WI38 (cell line): ENCODE measurements at regions not wholly inside any gene's neighbourhood (a gene's known extent, or its start where the extent isn't known, plus 50 kb on each side); places are given as distances from the start of the nearest gene placed in this dataset.
"Not testable (repeated sequence)": the region's sequence is repeated elsewhere in the genome, so short reads cannot be mapped to it uniquely, and the experiment has no call there.

Experiments
- H3K4me3 ChIP-seq: 2 replicates; pipeline ENCODE4 v1.5.1; 2011; ENCODE audit warnings: low read depth, mild to moderate bottlenecking, control low read depth, low read length
- TF ChIP-seq, protein P1 (sequence below): IDR thresholded peaks from 2 replicates; pipeline ENCODE4 v1.5.1; 2012; ENCODE audit warnings: low read depth, mild to moderate bottlenecking, control low read depth, low read length

GRCh38 chr2:155513248-155513647 is 814.8 kb downstream of the KCNJ3 start:
- H3K4me3 ChIP-seq: no peak overlapping the region
- TF ChIP-seq, protein P1, sequence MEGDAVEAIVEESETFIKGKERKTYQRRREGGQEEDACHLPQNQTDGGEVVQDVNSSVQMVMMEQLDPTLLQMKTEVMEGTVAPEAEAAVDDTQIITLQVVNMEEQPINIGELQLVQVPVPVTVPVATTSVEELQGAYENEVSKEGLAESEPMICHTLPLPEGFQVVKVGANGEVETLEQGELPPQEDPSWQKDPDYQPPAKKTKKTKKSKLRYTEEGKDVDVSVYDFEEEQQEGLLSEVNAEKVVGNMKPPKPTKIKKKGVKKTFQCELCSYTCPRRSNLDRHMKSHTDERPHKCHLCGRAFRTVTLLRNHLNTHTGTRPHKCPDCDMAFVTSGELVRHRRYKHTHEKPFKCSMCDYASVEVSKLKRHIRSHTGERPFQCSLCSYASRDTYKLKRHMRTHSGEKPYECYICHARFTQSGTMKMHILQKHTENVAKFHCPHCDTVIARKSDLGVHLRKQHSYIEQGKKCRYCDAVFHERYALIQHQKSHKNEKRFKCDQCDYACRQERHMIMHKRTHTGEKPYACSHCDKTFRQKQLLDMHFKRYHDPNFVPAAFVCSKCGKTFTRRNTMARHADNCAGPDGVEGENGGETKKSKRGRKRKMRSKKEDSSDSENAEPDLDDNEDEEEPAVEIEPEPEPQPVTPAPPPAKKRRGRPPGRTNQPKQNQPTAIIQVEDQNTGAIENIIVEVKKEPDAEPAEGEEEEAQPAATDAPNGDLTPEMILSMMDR: no peak

GRCh38 chr2:155502766-155503165 is 804.3 kb downstream of the KCNJ3 start:
- TF ChIP-seq, protein P1: no peak
- H3K4me3 ChIP-seq: no peak overlapping the region

DNA sequence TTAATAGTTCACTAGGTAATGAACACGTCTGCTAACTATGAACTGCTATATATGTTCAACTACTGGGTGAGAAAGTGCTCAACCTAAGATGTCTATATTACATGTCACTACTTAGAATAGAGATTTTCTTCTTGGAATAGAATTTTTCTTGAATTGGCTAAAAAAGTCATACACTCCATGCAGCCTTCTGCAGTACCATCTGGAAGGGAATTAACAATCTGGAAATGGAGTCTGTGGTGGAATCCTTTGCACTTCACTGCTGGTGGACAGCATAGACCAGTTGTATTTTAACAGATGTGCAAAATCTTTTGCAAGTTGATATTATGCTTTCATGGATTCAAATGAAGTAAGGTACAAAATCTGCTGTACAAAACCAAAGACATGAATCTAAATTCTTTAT is 799.6 kb downstream of the KCNJ3 start:
- TF ChIP-seq, protein P1: no peak
- H3K4me3 ChIP-seq: no peak overlapping the region

- TF ChIP-seq, protein P1: no peak
These were observed 796.2 kb downstream of the KCNJ3 start for GRCh38 chr2:155494744-155495143.

DNA sequence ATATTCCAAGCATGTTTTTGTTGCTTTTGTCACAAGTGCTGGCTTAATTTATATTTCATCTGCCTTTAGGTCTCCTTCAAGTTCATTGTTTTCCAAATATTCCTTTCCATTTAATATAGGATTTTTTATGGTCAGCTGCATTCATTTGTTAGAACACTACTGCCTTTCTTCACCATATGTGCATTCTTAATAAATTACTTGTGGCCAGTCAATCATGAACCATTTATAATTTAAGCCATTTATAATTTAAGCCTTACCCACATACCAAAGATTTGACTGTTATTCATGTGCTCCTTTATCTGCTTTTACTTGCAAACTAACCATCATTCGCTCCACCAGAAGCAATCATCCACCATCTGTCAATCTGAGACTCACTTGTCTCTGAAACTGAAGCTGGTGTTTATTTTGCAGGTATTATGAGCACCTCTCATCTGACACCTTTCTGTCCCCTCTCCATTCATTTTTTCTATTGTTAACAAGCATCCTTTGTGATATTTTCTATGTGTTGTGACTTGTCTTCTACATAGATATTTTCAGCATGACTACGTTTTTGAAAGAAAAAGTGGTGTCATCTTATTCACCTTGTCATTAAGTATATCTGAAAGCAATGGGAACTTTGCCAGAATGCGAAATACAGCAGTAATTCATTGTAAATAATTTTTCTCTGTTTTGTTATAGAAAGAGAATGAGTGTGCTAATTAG is 786.8 kb downstream of the KCNJ3 start:
- H3K4me3 ChIP-seq: no peak overlapping the region
- TF ChIP-seq, protein P1: no peak

More at GRCh38 chr2:155494744-155495143, 796.2 kb downstream of the KCNJ3 start:
- no peak overlapping the region for H3K4me3 ChIP-seq

- no peak overlapping the region for H3K4me3 ChIP-seq
- TF ChIP-seq, protein P1: no peak
These were observed 782.6 kb downstream of the KCNJ3 start for GRCh38 chr2:155481141-155481540.

- H3K4me3 ChIP-seq: not testable (repeated sequence)
These were observed 773.5 kb downstream of the KCNJ3 start for GRCh38 chr2:155472018-155472417.

DNA sequence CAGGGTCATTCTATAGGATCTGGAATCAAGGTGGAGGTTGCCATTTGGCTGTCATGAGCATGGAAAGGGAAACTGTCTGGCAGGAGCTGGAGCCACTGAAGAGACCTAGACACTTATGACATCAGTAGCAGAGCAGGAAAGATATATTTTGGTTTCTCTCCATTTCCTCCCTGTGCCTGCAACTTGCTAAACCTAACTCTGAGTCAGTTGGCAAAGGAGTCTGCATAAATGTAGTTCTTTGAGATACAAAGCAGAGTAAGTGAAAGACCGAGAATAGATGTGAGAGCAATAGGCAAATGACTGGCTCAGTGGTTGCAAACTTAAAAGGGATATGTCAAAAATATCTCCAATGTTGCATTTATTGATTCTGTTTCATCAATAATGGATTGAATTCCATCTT is 757.7 kb downstream of the KCNJ3 start:
- TF ChIP-seq, protein P1: no peak
- no peak overlapping the region for H3K4me3 ChIP-seq
